SK-N-SH (cell line): ENCODE measurements at regions not wholly inside any gene's neighbourhood (a gene's known extent, or its start where the extent isn't known, plus 50 kb on each side); places are given as distances from the start of the nearest gene placed in this dataset.

Experiments used
- CHD2 ChIP-seq: fragments of 150-350 bp; IDR thresholded peaks from 2 replicates; pipeline ENCODE4 v1.6.1; 2018; ENCODE audit warnings: low read length; ENCODE audit not compliant: partially characterized antibody
- EZH2phosphoT487 ChIP-seq: fragments of 200-600 bp; sonication (generic); IDR thresholded peaks from 2 replicates; pipeline ENCODE4 v1.6.1; 2017; ENCODE audit warnings: low read depth, mixed run types, mild to moderate bottlenecking, antibody characterized with exemption, moderate library complexity, borderline replicate concordance
- JUND ChIP-seq: IDR thresholded peaks from 2 replicates; pipeline ENCODE4 v1.4.0; 2012
- NFIC ChIP-seq: IDR thresholded peaks from 2 replicates; pipeline ENCODE4 v1.4.0; 2012; ENCODE audit warnings: borderline replicate concordance
- RCOR1 ChIP-seq: fragments of 150-350 bp; IDR thresholded peaks from 2 replicates; pipeline ENCODE4 v1.6.1; 2017; ENCODE audit warnings: antibody characterized with exemption, low read length
- SIN3A ChIP-seq: IDR thresholded peaks from 2 replicates; pipeline ENCODE4 v1.6.1; 2012; ENCODE audit warnings: low read depth, mild to moderate bottlenecking, low read length, moderate library complexity, borderline replicate concordance
- TF ChIP-seq, protein P1 (sequence below): IDR thresholded peaks from 2 replicates; pipeline ENCODE4 v1.4.0; 2012; ENCODE audit warnings: low read depth
- TF ChIP-seq, protein P2 (sequence below): fragments of 200-600 bp; sonication (generic); IDR thresholded peaks from 2 replicates; pipeline ENCODE4 v1.6.1; 2017; ENCODE audit warnings: antibody characterized with exemption, mild to moderate bottlenecking, moderate library complexity
- TF ChIP-seq, protein P3 (sequence below): IDR thresholded peaks from 2 replicates; pipeline ENCODE4; 2012
- TF ChIP-seq, protein P4 (sequence below): fragments of 150-350 bp; IDR thresholded peaks from 2 replicates; pipeline ENCODE4 v1.6.1; 2016; ENCODE audit warnings: mild to moderate bottlenecking, low read depth, low read length
- TF ChIP-seq, protein P5 (sequence below): IDR thresholded peaks from 2 replicates; pipeline ENCODE4 v1.4.0; 2012; ENCODE audit warnings: low read depth, borderline replicate concordance

DNA sequence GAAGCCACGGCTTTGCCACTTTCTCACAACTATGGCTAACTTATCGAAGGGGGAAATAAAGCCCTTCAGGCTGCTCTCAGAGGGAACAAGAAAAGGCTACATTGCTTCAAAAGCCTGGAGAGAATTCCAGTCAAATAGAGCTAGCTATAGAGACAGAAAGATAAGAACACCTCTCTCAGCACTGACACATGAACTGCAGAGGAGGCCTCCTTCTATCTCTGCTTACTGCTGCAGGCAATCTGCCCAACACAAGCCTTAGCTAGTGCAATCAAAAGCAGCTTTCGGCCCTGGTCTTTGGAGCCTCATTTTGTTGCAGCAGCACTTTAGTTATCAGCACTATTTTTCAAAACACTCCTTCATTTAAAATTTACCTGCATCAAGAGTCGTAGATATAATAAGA is 118.4 kb upstream of the ROBO1 start:
- TF ChIP-seq, protein P1, sequence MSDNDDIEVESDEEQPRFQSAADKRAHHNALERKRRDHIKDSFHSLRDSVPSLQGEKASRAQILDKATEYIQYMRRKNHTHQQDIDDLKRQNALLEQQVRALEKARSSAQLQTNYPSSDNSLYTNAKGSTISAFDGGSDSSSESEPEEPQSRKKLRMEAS: no peak
- TF ChIP-seq, protein P2, sequence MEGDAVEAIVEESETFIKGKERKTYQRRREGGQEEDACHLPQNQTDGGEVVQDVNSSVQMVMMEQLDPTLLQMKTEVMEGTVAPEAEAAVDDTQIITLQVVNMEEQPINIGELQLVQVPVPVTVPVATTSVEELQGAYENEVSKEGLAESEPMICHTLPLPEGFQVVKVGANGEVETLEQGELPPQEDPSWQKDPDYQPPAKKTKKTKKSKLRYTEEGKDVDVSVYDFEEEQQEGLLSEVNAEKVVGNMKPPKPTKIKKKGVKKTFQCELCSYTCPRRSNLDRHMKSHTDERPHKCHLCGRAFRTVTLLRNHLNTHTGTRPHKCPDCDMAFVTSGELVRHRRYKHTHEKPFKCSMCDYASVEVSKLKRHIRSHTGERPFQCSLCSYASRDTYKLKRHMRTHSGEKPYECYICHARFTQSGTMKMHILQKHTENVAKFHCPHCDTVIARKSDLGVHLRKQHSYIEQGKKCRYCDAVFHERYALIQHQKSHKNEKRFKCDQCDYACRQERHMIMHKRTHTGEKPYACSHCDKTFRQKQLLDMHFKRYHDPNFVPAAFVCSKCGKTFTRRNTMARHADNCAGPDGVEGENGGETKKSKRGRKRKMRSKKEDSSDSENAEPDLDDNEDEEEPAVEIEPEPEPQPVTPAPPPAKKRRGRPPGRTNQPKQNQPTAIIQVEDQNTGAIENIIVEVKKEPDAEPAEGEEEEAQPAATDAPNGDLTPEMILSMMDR: no peak
- TF ChIP-seq, protein P3, sequence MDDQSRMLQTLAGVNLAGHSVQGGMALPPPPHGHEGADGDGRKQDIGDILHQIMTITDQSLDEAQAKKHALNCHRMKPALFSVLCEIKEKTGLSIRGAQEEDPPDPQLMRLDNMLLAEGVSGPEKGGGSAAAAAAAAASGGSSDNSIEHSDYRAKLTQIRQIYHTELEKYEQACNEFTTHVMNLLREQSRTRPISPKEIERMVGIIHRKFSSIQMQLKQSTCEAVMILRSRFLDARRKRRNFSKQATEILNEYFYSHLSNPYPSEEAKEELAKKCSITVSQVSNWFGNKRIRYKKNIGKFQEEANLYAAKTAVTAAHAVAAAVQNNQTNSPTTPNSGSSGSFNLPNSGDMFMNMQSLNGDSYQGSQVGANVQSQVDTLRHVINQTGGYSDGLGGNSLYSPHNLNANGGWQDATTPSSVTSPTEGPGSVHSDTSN: no peak
- TF ChIP-seq JUND (no peak), RCOR1 (peak; percentile 85), NFIC (no peak), EZH2phosphoT487 (no peak), SIN3A (no peak), CHD2 (peak; percentile 54)
- TF ChIP-seq, protein P4, sequence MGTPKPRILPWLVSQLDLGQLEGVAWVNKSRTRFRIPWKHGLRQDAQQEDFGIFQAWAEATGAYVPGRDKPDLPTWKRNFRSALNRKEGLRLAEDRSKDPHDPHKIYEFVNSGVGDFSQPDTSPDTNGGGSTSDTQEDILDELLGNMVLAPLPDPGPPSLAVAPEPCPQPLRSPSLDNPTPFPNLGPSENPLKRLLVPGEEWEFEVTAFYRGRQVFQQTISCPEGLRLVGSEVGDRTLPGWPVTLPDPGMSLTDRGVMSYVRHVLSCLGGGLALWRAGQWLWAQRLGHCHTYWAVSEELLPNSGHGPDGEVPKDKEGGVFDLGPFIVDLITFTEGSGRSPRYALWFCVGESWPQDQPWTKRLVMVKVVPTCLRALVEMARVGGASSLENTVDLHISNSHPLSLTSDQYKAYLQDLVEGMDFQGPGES: no peak
- TF ChIP-seq, protein P5, sequence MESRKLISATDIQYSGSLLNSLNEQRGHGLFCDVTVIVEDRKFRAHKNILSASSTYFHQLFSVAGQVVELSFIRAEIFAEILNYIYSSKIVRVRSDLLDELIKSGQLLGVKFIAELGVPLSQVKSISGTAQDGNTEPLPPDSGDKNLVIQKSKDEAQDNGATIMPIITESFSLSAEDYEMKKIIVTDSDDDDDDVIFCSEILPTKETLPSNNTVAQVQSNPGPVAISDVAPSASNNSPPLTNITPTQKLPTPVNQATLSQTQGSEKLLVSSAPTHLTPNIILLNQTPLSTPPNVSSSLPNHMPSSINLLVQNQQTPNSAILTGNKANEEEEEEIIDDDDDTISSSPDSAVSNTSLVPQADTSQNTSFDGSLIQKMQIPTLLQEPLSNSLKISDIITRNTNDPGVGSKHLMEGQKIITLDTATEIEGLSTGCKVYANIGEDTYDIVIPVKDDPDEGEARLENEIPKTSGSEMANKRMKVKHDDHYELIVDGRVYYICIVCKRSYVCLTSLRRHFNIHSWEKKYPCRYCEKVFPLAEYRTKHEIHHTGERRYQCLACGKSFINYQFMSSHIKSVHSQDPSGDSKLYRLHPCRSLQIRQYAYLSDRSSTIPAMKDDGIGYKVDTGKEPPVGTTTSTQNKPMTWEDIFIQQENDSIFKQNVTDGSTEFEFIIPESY: no peak
